A549 (cell line): ENCODE measurements at regions not wholly inside any gene's neighbourhood (a gene's known extent, or its start where the extent isn't known, plus 50 kb on each side); places are given as distances from the start of the nearest gene placed in this dataset.

Experiments
- ATAC-seq, 2 experiments: fragments of 200-7000 bp in 1 of 2; fragments of >200 bp in 1 of 2; cut with Nextera tagmentation in 1 of 2; cut with Tn5 transposase in 1 of 2; 3 replicates each; pipeline versions ENCODE4 v1.8.0 to v1.9.1; 2018 to 2020; ENCODE audit warnings: mild to moderate bottlenecking in 1 of 2, moderate library complexity in 1 of 2
- CTCF ChIA-PET: fragments of 300-600 bp; sonication (Branson Sonifier 250); formaldehyde crosslinking; extraction: SDS; loops from one replicate; lab custom pipeline; 2021; ENCODE audit warnings: antibody characterized with exemption, inconsistent platforms; lab: Yijun Ruan, JAX
- POLR2A ChIA-PET: fragments of 350-600 bp; formaldehyde crosslinking; extraction: SDS; loops from one replicate; lab custom pipeline; 2021; ENCODE audit warnings: antibody characterized with exemption, inconsistent platforms; lab: Yijun Ruan, JAX
- DNase-seq, 2 experiments: peaks; one replicate each; pipeline versions ENCODE4 v3.0.0 to v3.0.0-alpha.2; 2011 to 2016; ENCODE audit warnings: low read depth in 1 of 2, low spot score in 1 of 2
- FAIRE-seq: peaks from 2 replicates; lab custom pipeline; 2011; peaks lifted over from hg19 to GRCh38; lab: Jason Lieb, UNC
- H3K27ac ChIP-seq, 2 experiments: fragments of >200 bp; sonication (Bioruptor Twin); formaldehyde crosslinking; 3 replicates each; pipeline ENCODE4 v1.5.1; 2016 to 2017
- H3K4me1 ChIP-seq: fragments of >200 bp; sonication (Bioruptor Twin); formaldehyde crosslinking; 3 replicates; pipeline ENCODE4 v1.6.1; 2016
- H3K4me2 ChIP-seq: fragments of >200 bp; sonication (Bioruptor Twin); formaldehyde crosslinking; 3 replicates; pipeline ENCODE4 v1.6.1; 2016
- H3K4me3 ChIP-seq: fragments of >200 bp; sonication (Bioruptor Twin); formaldehyde crosslinking; 3 replicates; pipeline ENCODE4 v1.5.1; 2016
- H3K9me3 ChIP-seq: fragments of >200 bp; sonication (Bioruptor Twin); formaldehyde crosslinking; 3 replicates; pipeline ENCODE4 v1.6.1; 2016
- CBX8 ChIP-seq: fragments of 200-600 bp; sonication (generic); IDR thresholded peaks from 2 replicates; pipeline ENCODE4 v1.6.1; 2016
- CEBPB ChIP-seq, 2 experiments: fragments of >200 bp in 1 of 2; sonication (Bioruptor Twin) in 1 of 2; formaldehyde crosslinking in 1 of 2; IDR thresholded peaks; 2 replicates each; pipeline ENCODE4 v1.6.1; 2012 to 2016
- EHF ChIP-seq: fragments of 250-450 bp; sonication (Bioruptor Pico); IDR thresholded peaks from 2 replicates; pipeline ENCODE4 v1.5.0; 2020; ENCODE audit warnings: mild to moderate bottlenecking
- EHMT2 ChIP-seq: fragments of 200-600 bp; sonication (generic); IDR thresholded peaks from 2 replicates; pipeline ENCODE4 v1.6.1; 2016; ENCODE audit warnings: antibody characterized with exemption, low read depth, mild to moderate bottlenecking, moderate library complexity
- FOSL2 ChIP-seq, 2 experiments: fragments of 450-650 bp in 1 of 2; fragments of >200 bp in 1 of 2; sonication (Bioruptor Twin) in 1 of 2; formaldehyde crosslinking; IDR thresholded peaks; 2 replicates each; pipeline versions ENCODE4 v1.5.0 to v1.6.1; 2016 to 2020; ENCODE audit warnings: mild to moderate bottlenecking in 1 of 2, moderate library complexity in 1 of 2
- HES2 ChIP-seq: fragments of >200 bp; sonication (Bioruptor Twin); formaldehyde crosslinking; IDR thresholded peaks from 2 replicates; pipeline ENCODE4 v1.6.1; 2016
- HOXB5 ChIP-seq: fragments of 250-450 bp; sonication (Bioruptor Pico); IDR thresholded peaks from 2 replicates; pipeline ENCODE4 v1.5.0; 2020; ENCODE audit warnings: mild to moderate bottlenecking, moderate library complexity
- JUN ChIP-seq, 2 experiments: fragments of >200 bp; sonication (Bioruptor Twin); formaldehyde crosslinking; IDR thresholded peaks; 2 replicates in 1 of 2; 3 replicates in 1 of 2; pipeline ENCODE4 v1.6.1; 2016 to 2017
- KDM5A ChIP-seq: fragments of 200-600 bp; sonication (generic); IDR thresholded peaks from 2 replicates; pipeline ENCODE4 v1.6.1; 2016; ENCODE audit warnings: antibody characterized with exemption, mild to moderate bottlenecking
- NFE2L2 ChIP-seq: fragments of 150-350 bp; conservative IDR thresholded peaks from 2 replicates; pipeline ENCODE4 v1.6.1; 2014; ENCODE audit warnings: low read length
- POLR2A ChIP-seq: IDR thresholded peaks from 2 replicates; pipeline ENCODE4 v1.6.1; 2012; ENCODE audit warnings: mild to moderate bottlenecking, low read length
- TFCP2L1 ChIP-seq: fragments of 250-450 bp; sonication (Bioruptor Pico); IDR thresholded peaks from 2 replicates; pipeline ENCODE4 v1.5.0; 2021; ENCODE audit warnings: mild to moderate bottlenecking
- ZFP36 ChIP-seq: fragments of 450-650 bp; IDR thresholded peaks from 2 replicates; pipeline ENCODE4 v1.6.1; 2014; ENCODE audit warnings: borderline replicate concordance; ENCODE audit not compliant: partially characterized antibody
- ZNF302 ChIP-seq: fragments of 250-450 bp; sonication (Bioruptor Pico); IDR thresholded peaks from 2 replicates; pipeline ENCODE4 v1.9.0; 2021; ENCODE audit warnings: inconsistent platforms, mild to moderate bottlenecking, moderate library complexity
- ZSCAN20 ChIP-seq: fragments of 250-450 bp; sonication (Bioruptor Pico); IDR thresholded peaks from 2 replicates; pipeline ENCODE4 v1.8.0; 2022; ENCODE audit warnings: mild to moderate bottlenecking, moderate library complexity
- WGBS: methylation state at CpG from one replicate; pipeline ENCODE4 v1.1.6; 2017; ENCODE audit errors: missing lambda C conversion rate; 5-methylcytosine and 5-hydroxymethylcytosine counted together
- TF ChIP-seq, protein P1 (sequence below): IDR thresholded peaks from 2 replicates; pipeline ENCODE4 v1.6.1; 2012
- TF ChIP-seq, protein P2 (sequence below): fragments of 150-350 bp; IDR thresholded peaks from 2 replicates; pipeline ENCODE4 v1.6.1; 2014; ENCODE audit warnings: low read depth, mild to moderate bottlenecking, low read length
- TF ChIP-seq, protein P3 (sequence below): IDR thresholded peaks from 2 replicates; pipeline ENCODE4 v1.6.1; 2012; ENCODE audit warnings: low read depth, borderline replicate concordance
- TF ChIP-seq, protein P4 (sequence below): fragments of 200-600 bp; sonication (generic); IDR thresholded peaks from 2 replicates; pipeline ENCODE4 v1.6.1; 2016; ENCODE audit warnings: antibody characterized with exemption, mild to moderate bottlenecking, moderate library complexity

DNA sequence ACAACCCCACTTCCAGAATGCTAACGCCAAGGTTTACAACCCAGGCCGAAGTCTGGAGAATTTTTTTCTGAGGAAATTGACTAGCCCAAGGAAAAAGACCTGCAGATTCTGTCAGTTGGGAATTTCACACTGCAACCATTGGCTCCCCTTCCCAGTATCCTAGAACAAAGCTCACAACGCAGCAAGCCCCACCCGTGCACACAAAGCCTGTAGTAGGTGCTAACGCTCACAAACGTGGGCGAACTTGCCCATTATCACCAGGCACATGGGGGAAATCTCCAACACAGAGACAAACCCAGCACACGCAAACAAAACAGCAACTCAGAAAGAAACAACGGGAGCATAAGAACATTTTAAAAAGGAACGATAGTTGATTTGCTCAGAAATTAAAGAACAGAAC is 265.1 kb downstream of the EIPR1 start:
- DNase-seq (no peak), FAIRE-seq (no peak), ATAC-seq (no peak)
- WGBS = 38% methylated on average over 10 of the region's 10 CpGs
- Histone ChIP-seq H3K4me3 (no peak overlapping the region), H3K9me3 (no peaks in the 10 kb centered on the region; the same call in 2 of the 3 replicates), H3K4me1 (no peaks in the 10 kb centered on the region), H3K27ac (no peak overlapping the region), H3K4me2 (no peak overlapping the region)
- ChIA-PET POLR2A (no interaction called here), CTCF (no interaction called here)
- TF ChIP-seq FOSL2 (IDR thresholded peaks at IDR 0.05) = no peak
- no peak for TF ChIP-seq FOSL2 (CRISPR knock-in tag; IDR thresholded peaks at IDR 0.05)
- TF ChIP-seq POLR2A = no peak
- TF ChIP-seq, protein P1, sequence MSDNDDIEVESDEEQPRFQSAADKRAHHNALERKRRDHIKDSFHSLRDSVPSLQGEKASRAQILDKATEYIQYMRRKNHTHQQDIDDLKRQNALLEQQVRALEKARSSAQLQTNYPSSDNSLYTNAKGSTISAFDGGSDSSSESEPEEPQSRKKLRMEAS = no peak
- TF ChIP-seq EHF = no peak
- TF ChIP-seq HES2 = no peak
- TF ChIP-seq ZFP36 = no peak
- no peak for TF ChIP-seq ZNF302 (CRISPR knock-in tag)
- no peak for TF ChIP-seq NFE2L2
- no peak for TF ChIP-seq CEBPB (IDR thresholded peaks at IDR 0.05)
- TF ChIP-seq HOXB5 (CRISPR knock-in tag) = no peak
- TF ChIP-seq TFCP2L1 (CRISPR knock-in tag) = no peak
- no peak for TF ChIP-seq JUN (IDR thresholded peaks at IDR 0.05)
- TF ChIP-seq, protein P2, sequence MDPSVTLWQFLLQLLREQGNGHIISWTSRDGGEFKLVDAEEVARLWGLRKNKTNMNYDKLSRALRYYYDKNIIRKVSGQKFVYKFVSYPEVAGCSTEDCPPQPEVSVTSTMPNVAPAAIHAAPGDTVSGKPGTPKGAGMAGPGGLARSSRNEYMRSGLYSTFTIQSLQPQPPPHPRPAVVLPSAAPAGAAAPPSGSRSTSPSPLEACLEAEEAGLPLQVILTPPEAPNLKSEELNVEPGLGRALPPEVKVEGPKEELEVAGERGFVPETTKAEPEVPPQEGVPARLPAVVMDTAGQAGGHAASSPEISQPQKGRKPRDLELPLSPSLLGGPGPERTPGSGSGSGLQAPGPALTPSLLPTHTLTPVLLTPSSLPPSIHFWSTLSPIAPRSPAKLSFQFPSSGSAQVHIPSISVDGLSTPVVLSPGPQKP = no peak

- H3K4me3 ChIP-seq = no peak overlapping the region
- no peaks in the 10 kb centered on the region; the same call in 2 of the 3 replicates for H3K9me3 ChIP-seq
- WGBS = 57% methylated on average over 6 of the region's 6 CpGs
- no peak for ATAC-seq
- ChIA-PET CTCF (no interaction called here), POLR2A (no interaction called here)
- TF ChIP-seq CBX8 (no peak), TFCP2L1 (CRISPR knock-in tag) (no peak)
- no peak for DNase-seq
- H3K4me1 ChIP-seq = no peaks in the 10 kb centered on the region
- FAIRE-seq = no peak
- H3K4me2 ChIP-seq = no peak overlapping the region
- H3K27ac ChIP-seq = no peak overlapping the region
Measured at GRCh38 chr2:3112131-3112530, 265.5 kb downstream of the EIPR1 start.

DNA sequence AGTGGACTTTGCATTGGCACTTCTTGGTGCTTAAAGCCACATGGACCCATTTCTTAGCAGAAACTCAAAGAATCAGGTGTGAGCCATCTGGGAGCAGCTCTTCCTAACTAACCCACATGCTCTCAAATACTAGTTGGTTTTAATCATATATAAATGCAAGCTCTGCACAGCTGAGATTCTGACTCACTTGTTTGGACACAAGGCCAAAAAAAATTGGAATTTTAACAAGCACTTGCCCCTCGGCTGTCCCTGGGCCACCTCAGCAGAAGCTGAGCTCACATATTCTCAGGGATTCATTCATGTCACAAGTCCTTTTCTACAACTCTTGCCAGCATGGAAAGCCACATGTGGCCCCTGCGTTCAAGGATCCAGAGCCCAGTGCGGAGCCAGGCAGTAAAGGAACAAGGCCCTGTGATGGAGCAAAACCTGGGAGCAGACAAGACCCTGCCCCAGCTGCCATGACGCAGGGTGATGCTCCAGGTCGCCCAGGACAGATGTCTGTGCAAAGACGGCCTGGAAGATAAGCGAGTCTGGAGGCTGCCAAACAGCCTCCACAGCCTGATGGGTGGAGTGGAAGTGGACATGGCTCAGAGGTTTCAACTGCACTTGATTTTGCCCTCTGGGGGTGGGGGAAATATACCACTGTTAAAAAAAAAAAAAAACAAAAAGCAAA is 266.5 kb downstream of the EIPR1 start:
- FAIRE-seq (no peak), DNase-seq (no peak), ATAC-seq (no peak)
- Histone ChIP-seq H3K4me3 (no peak overlapping the region), H3K27ac (no peak overlapping the region), H3K9me3 (no peaks in the 10 kb centered on the region; the same call in 2 of the 3 replicates), H3K4me2 (no peak overlapping the region), H3K4me1 (no peaks in the 10 kb centered on the region)
- POLR2A ChIA-PET = no interaction called here
- whole genome bisulfite sequencing = 41% methylated on average over 7 of the region's 7 CpGs
- CTCF ChIA-PET = no interaction called here
- no peak for TF ChIP-seq EHMT2

DNA sequence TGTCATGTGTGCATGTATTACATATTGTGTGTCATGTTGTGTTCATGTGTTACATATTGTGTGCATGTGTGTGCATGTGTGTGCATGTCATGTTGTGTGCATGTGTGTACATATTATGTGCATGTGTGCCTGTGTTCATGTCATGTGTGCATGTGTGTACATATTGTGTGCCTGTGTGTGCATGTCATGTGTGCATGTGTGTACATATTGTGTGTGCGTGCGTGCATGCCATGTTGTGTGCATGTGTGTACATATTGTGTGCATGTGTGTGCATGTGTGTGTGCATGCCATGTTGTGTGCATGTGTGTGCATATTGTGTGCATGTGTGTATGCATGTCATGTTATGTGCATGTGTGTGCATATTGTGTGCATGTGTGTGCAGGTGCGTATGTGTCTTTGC is 267.1 kb downstream of the EIPR1 start:
- ChIA-PET POLR2A (no interaction called here), CTCF (no interaction called here)
- Histone ChIP-seq H3K4me2 (no peak overlapping the region), H3K4me3 (no peak overlapping the region), H3K9me3 (no peaks in the 10 kb centered on the region; the same call in 2 of the 3 replicates), H3K27ac (no peak overlapping the region), H3K4me1 (no peaks in the 10 kb centered on the region)
- FAIRE-seq (no peak), DNase-seq (no peak), ATAC-seq (no peak)
- 78% methylated on average over 3 of the region's 3 CpGs for WGBS
- TF ChIP-seq KDM5A = no peak
- TF ChIP-seq ZSCAN20 (CRISPR knock-in tag) = no peak
- TF ChIP-seq, protein P3, sequence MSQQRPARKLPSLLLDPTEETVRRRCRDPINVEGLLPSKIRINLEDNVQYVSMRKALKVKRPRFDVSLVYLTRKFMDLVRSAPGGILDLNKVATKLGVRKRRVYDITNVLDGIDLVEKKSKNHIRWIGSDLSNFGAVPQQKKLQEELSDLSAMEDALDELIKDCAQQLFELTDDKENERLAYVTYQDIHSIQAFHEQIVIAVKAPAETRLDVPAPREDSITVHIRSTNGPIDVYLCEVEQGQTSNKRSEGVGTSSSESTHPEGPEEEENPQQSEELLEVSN = no peak
- TF ChIP-seq, protein P1 = no peak
- TF ChIP-seq, protein P4, sequence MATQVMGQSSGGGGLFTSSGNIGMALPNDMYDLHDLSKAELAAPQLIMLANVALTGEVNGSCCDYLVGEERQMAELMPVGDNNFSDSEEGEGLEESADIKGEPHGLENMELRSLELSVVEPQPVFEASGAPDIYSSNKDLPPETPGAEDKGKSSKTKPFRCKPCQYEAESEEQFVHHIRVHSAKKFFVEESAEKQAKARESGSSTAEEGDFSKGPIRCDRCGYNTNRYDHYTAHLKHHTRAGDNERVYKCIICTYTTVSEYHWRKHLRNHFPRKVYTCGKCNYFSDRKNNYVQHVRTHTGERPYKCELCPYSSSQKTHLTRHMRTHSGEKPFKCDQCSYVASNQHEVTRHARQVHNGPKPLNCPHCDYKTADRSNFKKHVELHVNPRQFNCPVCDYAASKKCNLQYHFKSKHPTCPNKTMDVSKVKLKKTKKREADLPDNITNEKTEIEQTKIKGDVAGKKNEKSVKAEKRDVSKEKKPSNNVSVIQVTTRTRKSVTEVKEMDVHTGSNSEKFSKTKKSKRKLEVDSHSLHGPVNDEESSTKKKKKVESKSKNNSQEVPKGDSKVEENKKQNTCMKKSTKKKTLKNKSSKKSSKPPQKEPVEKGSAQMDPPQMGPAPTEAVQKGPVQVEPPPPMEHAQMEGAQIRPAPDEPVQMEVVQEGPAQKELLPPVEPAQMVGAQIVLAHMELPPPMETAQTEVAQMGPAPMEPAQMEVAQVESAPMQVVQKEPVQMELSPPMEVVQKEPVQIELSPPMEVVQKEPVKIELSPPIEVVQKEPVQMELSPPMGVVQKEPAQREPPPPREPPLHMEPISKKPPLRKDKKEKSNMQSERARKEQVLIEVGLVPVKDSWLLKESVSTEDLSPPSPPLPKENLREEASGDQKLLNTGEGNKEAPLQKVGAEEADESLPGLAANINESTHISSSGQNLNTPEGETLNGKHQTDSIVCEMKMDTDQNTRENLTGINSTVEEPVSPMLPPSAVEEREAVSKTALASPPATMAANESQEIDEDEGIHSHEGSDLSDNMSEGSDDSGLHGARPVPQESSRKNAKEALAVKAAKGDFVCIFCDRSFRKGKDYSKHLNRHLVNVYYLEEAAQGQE = no peak
